HFFc6 (cell line): ENCODE measurements at regions not wholly inside any gene's neighbourhood (a gene's known extent, or its start where the extent isn't known, plus 50 kb on each side); places are given as distances from the start of the nearest gene placed in this dataset.

Experiments used
- DNase-seq: peaks from one replicate; pipeline ENCODE4 v3.0.0-alpha.2; 2018
- H3K27ac Mint-ChIP-seq: 2 replicates; pipeline ENCODE4 v1.8.0; 2020; ENCODE audit warnings: mild to moderate bottlenecking, mixed read lengths
- H3K27me3 Mint-ChIP-seq: 2 replicates; pipeline ENCODE4 v1.8.0; 2021; ENCODE audit warnings: mild to moderate bottlenecking, moderate library complexity, mixed read lengths; ENCODE audit not compliant: insufficient read depth
- H3K36me3 Mint-ChIP-seq: 2 replicates; pipeline ENCODE4 v1.8.0; 2021; ENCODE audit warnings: low read depth, mixed read lengths
- H3K4me1 Mint-ChIP-seq: 2 replicates; pipeline ENCODE4 v1.8.0; 2020; ENCODE audit warnings: low read depth, mixed read lengths
- H3K4me3 Mint-ChIP-seq: 2 replicates; pipeline ENCODE4 v1.8.0; 2020; ENCODE audit warnings: mild to moderate bottlenecking, moderate library complexity, mixed read lengths
- H3K9me3 Mint-ChIP-seq: 2 replicates; pipeline ENCODE4 v1.8.0; 2020; ENCODE audit warnings: mild to moderate bottlenecking, mixed read lengths
- CTCF ChIP-seq: fragments of 200-600 bp; sonication (generic); IDR thresholded peaks from 2 replicates; pipeline ENCODE4 v1.5.0; 2021; ENCODE audit warnings: antibody characterized with exemption, mild to moderate bottlenecking

- no peak for TF ChIP-seq CTCF
- H3K36me3 Mint-ChIP-seq = no peaks in the 10 kb centered on the region
- H3K4me3 Mint-ChIP-seq = no peak overlapping the region
- peaks cover 21% of the 10 kb centered on the region for H3K9me3 Mint-ChIP-seq
- H3K27ac Mint-ChIP-seq = no peak overlapping the region
- no peaks in the 10 kb centered on the region for H3K27me3 Mint-ChIP-seq
- no peak for DNase-seq
- H3K4me1 Mint-ChIP-seq = no peaks in the 10 kb centered on the region
Observed at GRCh38 chr10:108014902-108015177, 850.3 kb upstream of the SORCS1 start.

- H3K36me3 Mint-ChIP-seq = no peaks in the 10 kb centered on the region
- no peak for DNase-seq
- H3K27ac Mint-ChIP-seq = no peak overlapping the region
- H3K27me3 Mint-ChIP-seq = no peaks in the 10 kb centered on the region
- no peaks in the 10 kb centered on the region for H3K4me1 Mint-ChIP-seq
- peaks cover 21% of the 10 kb centered on the region for H3K9me3 Mint-ChIP-seq
- H3K4me3 Mint-ChIP-seq = no peak overlapping the region
- TF ChIP-seq CTCF = no peak
Observed at GRCh38 chr10:108014145-108014901, 849.8 kb upstream of the SORCS1 start.

- Mint-ChIP-seq H3K27me3 (no peaks in the 10 kb centered on the region), H3K27ac (no peak overlapping the region), H3K36me3 (peaks cover 6% of the 10 kb centered on the region; the same call in 1 of the 2 replicates), H3K4me3 (no peak overlapping the region), H3K4me1 (no peaks in the 10 kb centered on the region), H3K9me3 (peaks cover 46% of the 10 kb centered on the region)
- DNase-seq = no peak
- TF ChIP-seq CTCF = no peak
Observed at GRCh38 chr10:108005627-108006026, 841.1 kb upstream of the SORCS1 start.

- Mint-ChIP-seq H3K27me3 (no peaks in the 10 kb centered on the region), H3K36me3 (peaks cover 6% of the 10 kb centered on the region; the same call in 1 of the 2 replicates), H3K9me3 (peaks cover 48% of the 10 kb centered on the region), H3K4me3 (no peak overlapping the region), H3K4me1 (no peaks in the 10 kb centered on the region), H3K27ac (no peak overlapping the region)
- DNase-seq = no peak
- TF ChIP-seq CTCF = no peak
Observed at GRCh38 chr10:108003576-108003975, 839.1 kb upstream of the SORCS1 start.

- H3K27ac Mint-ChIP-seq = no peak overlapping the region
Observed at GRCh38 chr10:108003061-108003460, 838.6 kb upstream of the SORCS1 start.

More at GRCh38 chr10:108003061-108003460, 838.6 kb upstream of the SORCS1 start:
- H3K4me3 Mint-ChIP-seq = no peak overlapping the region
- no peaks in the 10 kb centered on the region for H3K4me1 Mint-ChIP-seq
- H3K36me3 Mint-ChIP-seq = peaks cover 6% of the 10 kb centered on the region; the same call in 1 of the 2 replicates
- peaks cover 43% of the 10 kb centered on the region for H3K9me3 Mint-ChIP-seq
- TF ChIP-seq CTCF = no peak
- no peaks in the 10 kb centered on the region for H3K27me3 Mint-ChIP-seq
- DNase-seq = no peak
